Right atrium auricular region (tissue), 2 donors: ENCODE measurements at regions not wholly inside any gene's neighbourhood (a gene's known extent, or its start where the extent isn't known, plus 50 kb on each side); places are given as distances from the start of the nearest gene placed in this dataset.

Experiments used
- DNase-seq: peaks from one replicate; pipeline ENCODE4 v3.0.0-alpha.2; 2019; ENCODE audit warnings: low spot score
- H3K27ac ChIP-seq, 2 donors: fragments of 200-600 bp; sonication (generic); 1 replicate in 1 of 2; 2 replicates in 1 of 2; pipeline ENCODE4 v1.5.1; 2016 to 2019
- H3K27me3 ChIP-seq, 2 donors: fragments of 200-600 bp; sonication (generic); one replicate each; pipeline versions ENCODE4 v1.5.1 to v1.6.0; 2017 to 2019
- H3K36me3 ChIP-seq: fragments of 200-600 bp; sonication (generic); one replicate; pipeline ENCODE4 v1.5.1; 2016
- H3K4me1 ChIP-seq, 2 donors: fragments of 200-600 bp; sonication (generic); one replicate each; pipeline versions ENCODE4 v1.5.1 to v1.6.0; 2017 to 2019
- H3K4me3 ChIP-seq, 2 donors: fragments of 200-600 bp; sonication (generic); 1 replicate in 1 of 2; 2 replicates in 1 of 2; pipeline ENCODE4 v1.5.1; 2017 to 2019; ENCODE audit warnings: mild to moderate bottlenecking in 1 of 2, moderate library complexity in 1 of 2
- H3K9me3 ChIP-seq, 2 donors: fragments of 200-600 bp; sonication (generic); one replicate each; pipeline ENCODE4 v1.5.1; 2019
- TF ChIP-seq, protein P1 (sequence below), 2 donors: fragments of 200-600 bp; sonication (generic); IDR thresholded peaks; one replicate each; pipeline ENCODE4 v1.5.1; 2019; ENCODE audit warnings: antibody characterized with exemption in 2 of 2

- no peaks in the 10 kb centered on the region for H3K9me3 ChIP-seq
- H3K4me3 ChIP-seq, result no peak overlapping the region
- no peaks in the 10 kb centered on the region for H3K27me3 ChIP-seq
- no peak for DNase-seq
- H3K4me1 ChIP-seq, result peaks cover 0 to 29% of the 10 kb centered on the region in 2 donors
- TF ChIP-seq, protein P1, sequence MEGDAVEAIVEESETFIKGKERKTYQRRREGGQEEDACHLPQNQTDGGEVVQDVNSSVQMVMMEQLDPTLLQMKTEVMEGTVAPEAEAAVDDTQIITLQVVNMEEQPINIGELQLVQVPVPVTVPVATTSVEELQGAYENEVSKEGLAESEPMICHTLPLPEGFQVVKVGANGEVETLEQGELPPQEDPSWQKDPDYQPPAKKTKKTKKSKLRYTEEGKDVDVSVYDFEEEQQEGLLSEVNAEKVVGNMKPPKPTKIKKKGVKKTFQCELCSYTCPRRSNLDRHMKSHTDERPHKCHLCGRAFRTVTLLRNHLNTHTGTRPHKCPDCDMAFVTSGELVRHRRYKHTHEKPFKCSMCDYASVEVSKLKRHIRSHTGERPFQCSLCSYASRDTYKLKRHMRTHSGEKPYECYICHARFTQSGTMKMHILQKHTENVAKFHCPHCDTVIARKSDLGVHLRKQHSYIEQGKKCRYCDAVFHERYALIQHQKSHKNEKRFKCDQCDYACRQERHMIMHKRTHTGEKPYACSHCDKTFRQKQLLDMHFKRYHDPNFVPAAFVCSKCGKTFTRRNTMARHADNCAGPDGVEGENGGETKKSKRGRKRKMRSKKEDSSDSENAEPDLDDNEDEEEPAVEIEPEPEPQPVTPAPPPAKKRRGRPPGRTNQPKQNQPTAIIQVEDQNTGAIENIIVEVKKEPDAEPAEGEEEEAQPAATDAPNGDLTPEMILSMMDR (IDR thresholded peaks at IDR 0.05), result no peak
- peak overlapping the region; percentile 22 to 39 for H3K27ac ChIP-seq
- no peaks in the 10 kb centered on the region for H3K36me3 ChIP-seq
Measured at GRCh38 chr2:12168354-12168753, 421.9 kb downstream of the LPIN1 start.

DNA sequence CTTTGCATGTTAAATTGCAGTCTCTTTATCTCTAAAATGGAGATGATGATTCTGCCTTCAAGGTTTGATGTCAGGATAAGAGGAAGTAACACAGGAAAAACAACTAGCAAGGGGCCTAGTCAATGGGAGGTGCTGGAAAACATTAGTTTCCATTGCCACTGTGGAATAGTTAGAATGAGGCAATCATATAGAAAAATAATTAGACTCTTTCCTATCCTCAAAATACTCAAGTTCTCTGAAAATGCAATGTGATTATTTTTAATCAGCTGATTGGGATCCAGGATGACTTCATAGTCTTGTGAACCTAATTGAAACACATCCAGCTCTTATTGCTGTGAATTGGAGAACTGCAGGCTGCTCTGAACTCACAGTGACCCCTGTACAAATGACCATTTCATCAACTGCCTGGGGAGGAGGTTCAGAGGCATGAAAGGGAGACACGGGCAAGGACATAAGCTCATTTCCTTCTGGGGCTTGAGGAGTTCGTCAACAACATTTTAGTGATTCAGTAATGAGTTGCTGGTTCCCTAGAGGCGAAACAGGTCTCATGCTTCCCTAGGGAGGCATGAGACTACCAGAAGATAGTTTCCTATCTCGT, 422.5 kb downstream of the LPIN1 start:
- H3K27me3 ChIP-seq, result no peaks in the 10 kb centered on the region
- no peaks in the 10 kb centered on the region for H3K36me3 ChIP-seq
- peaks cover 0 to 29% of the 10 kb centered on the region in 2 donors for H3K4me1 ChIP-seq
- TF ChIP-seq, protein P1 (IDR thresholded peaks at IDR 0.05), result no peak
- no peak for DNase-seq
- no peak overlapping the region for H3K4me3 ChIP-seq
- no peaks in the 10 kb centered on the region for H3K9me3 ChIP-seq
- H3K27ac ChIP-seq, result peak overlapping the region; percentile 61 to 65

DNA sequence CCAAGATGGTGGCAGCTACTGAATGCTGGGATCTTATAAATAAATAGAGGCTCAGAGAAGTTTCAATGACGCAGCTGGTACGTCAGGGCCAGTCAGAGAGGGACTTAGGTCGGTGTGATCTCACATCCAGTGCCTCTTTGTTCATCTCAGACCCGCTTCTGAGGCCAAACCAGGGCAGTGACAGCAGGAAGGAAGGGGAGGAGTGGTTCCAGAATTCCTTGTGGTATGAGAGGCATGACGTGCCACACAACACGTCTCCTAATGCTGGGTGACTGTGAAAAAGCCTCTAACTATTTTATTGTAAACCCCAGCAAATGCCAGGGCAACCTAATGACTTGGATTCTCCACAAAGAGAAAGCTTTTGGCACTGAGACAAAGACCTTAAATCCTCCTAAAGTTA, 423.3 kb downstream of the LPIN1 start:
- TF ChIP-seq, protein P1 (IDR thresholded peaks at IDR 0.05), result no peak
- peak overlapping the region; percentile 61 to 65 for H3K27ac ChIP-seq
- no peak overlapping the region for H3K4me3 ChIP-seq
- H3K9me3 ChIP-seq, result no peaks in the 10 kb centered on the region
- H3K27me3 ChIP-seq, result no peaks in the 10 kb centered on the region
- H3K4me1 ChIP-seq, result peaks cover 0 to 29% of the 10 kb centered on the region in 2 donors
- no peaks in the 10 kb centered on the region for H3K36me3 ChIP-seq
- DNase-seq, result peak; percentile 83

- DNase-seq, result no peak
- Histone ChIP-seq H3K9me3 (no peaks in the 10 kb centered on the region), H3K4me3 (no peak overlapping the region), H3K36me3 (no peaks in the 10 kb centered on the region), H3K27me3 (no peaks in the 10 kb centered on the region), H3K27ac (peak overlapping the region; percentile 55 to 61), H3K4me1 (peaks cover 0 to 29% of the 10 kb centered on the region in 2 donors)
- TF ChIP-seq, protein P1 (IDR thresholded peaks at IDR 0.05), result no peak
Measured at GRCh38 chr2:12170121-12170520, 423.7 kb downstream of the LPIN1 start.

- no peaks in the 10 kb centered on the region for H3K27me3 ChIP-seq
- H3K4me3 ChIP-seq, result no peak overlapping the region
- H3K27ac ChIP-seq, result no peak overlapping the region
- H3K36me3 ChIP-seq, result no peaks in the 10 kb centered on the region
- peaks cover 0 to 38% of the 10 kb centered on the region in 2 donors for H3K4me1 ChIP-seq
- H3K9me3 ChIP-seq, result no peaks in the 10 kb centered on the region
- no peak for DNase-seq
- TF ChIP-seq, protein P1 (IDR thresholded peaks at IDR 0.05), result no peak
Measured at GRCh38 chr2:12173271-12173942, 427.0 kb downstream of the LPIN1 start.
